Spleen (tissue), 7 donors: ENCODE measurements at regions not wholly inside any gene's neighbourhood (a gene's known extent, or its start where the extent isn't known, plus 50 kb on each side); places are given as distances from the start of the nearest gene placed in this dataset.

Experiments
- POLR2A ChIP-seq, 3 donors: fragments of 450-650 bp; IDR thresholded peaks; one replicate each; pipeline ENCODE4 v1.5.1; 2017; ENCODE audit warnings: antibody characterized with exemption in 3 of 3, mild to moderate bottlenecking in 1 of 3
- POLR2AphosphoS5 ChIP-seq, 3 donors: sonication (generic); formaldehyde crosslinking; IDR thresholded peaks; one replicate each; pipeline ENCODE4 v1.5.1; 2017; ENCODE audit warnings: antibody characterized with exemption in 3 of 3
- TF ChIP-seq, protein P1 (sequence below), 11 experiments: fragments of 200-600 bp in 7 of 11; fragments of 450-650 bp in 4 of 11; sonication (generic) in 4 of 11; IDR thresholded peaks in 8 of 11; conservative IDR thresholded peaks in 3 of 11; 1 replicate in 7 of 11; 2 replicates in 4 of 11; pipeline versions ENCODE4 v1.4.0 to v1.8.0; 2016 to 2021; ENCODE audit warnings: antibody characterized with exemption in 11 of 11, inconsistent platforms in 4 of 11, mild to moderate bottlenecking in 1 of 11
- donor health status: DM: no; HTN: no; CAD: no; lungs with moderate emphysema.
- donor health status: DM: no; HTN: no; CAD: no.
- donor health status: DM: no; HTN: no; CAD: no.

DNA sequence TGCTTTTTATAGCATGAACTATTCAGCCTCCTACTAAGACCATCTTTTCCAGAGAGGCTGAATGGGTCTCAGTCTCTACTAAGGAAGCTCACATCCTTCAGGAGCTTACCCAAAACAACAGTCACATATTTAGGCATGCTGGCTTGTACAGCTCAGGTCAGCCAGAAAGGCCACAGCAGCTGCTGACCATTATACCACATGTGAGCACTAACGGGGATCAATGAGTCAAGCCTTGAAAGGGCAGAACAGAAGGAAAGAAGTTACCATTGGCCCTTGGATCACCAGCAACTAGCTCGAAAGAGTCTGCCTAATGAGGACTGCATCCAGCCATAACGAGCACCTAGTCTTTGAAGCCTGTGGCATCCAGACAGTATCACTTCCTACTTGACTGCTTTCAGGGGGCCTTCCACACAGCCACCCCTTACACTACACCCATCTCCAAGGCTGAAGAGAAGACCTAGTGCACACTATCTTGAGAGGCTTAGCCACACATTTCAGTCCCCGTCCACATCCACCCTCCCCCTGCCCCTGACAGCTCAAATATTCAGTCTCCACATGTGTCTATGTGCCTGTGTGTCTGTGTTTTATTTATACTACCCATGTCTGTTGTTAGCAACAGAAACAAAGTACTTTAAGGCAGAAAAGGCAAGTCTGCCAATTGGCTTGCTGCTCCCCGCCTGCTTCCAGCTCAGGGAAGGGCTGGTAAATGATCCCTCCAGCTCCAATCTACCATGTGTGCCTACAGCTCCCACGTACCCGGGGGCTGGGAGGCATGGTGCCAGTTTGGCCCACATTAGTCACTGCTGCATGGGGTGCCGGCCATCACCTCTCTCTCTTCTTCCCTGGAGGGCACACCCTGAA lies 95.5 kb downstream of the RPL27A start:
- TF ChIP-seq, protein P1, sequence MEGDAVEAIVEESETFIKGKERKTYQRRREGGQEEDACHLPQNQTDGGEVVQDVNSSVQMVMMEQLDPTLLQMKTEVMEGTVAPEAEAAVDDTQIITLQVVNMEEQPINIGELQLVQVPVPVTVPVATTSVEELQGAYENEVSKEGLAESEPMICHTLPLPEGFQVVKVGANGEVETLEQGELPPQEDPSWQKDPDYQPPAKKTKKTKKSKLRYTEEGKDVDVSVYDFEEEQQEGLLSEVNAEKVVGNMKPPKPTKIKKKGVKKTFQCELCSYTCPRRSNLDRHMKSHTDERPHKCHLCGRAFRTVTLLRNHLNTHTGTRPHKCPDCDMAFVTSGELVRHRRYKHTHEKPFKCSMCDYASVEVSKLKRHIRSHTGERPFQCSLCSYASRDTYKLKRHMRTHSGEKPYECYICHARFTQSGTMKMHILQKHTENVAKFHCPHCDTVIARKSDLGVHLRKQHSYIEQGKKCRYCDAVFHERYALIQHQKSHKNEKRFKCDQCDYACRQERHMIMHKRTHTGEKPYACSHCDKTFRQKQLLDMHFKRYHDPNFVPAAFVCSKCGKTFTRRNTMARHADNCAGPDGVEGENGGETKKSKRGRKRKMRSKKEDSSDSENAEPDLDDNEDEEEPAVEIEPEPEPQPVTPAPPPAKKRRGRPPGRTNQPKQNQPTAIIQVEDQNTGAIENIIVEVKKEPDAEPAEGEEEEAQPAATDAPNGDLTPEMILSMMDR (IDR thresholded peaks at IDR 0.05 in 8 of 11, conservative IDR thresholded peaks at IDR 0.05 in 3 of 11), result no peak
- peak in 1 of 3 donors; percentile 37 for TF ChIP-seq POLR2AphosphoS5 (IDR thresholded peaks at IDR 0.05)
- TF ChIP-seq POLR2A (IDR thresholded peaks at IDR 0.05), result no peak
